ENCODE measurements at regions not wholly inside any gene's neighbourhood (a gene's known extent, or its start where the extent isn't known, plus 50 kb on each side); places are given as distances from the start of the nearest gene placed in this dataset.
A peak's percentile ranks its signal among the peaks of the same experiment; 100 is the strongest.
"Not testable (repeated sequence)": the region's sequence is repeated elsewhere in the genome, so short reads cannot be mapped to it uniquely, and the experiment has no call there.

DNA sequence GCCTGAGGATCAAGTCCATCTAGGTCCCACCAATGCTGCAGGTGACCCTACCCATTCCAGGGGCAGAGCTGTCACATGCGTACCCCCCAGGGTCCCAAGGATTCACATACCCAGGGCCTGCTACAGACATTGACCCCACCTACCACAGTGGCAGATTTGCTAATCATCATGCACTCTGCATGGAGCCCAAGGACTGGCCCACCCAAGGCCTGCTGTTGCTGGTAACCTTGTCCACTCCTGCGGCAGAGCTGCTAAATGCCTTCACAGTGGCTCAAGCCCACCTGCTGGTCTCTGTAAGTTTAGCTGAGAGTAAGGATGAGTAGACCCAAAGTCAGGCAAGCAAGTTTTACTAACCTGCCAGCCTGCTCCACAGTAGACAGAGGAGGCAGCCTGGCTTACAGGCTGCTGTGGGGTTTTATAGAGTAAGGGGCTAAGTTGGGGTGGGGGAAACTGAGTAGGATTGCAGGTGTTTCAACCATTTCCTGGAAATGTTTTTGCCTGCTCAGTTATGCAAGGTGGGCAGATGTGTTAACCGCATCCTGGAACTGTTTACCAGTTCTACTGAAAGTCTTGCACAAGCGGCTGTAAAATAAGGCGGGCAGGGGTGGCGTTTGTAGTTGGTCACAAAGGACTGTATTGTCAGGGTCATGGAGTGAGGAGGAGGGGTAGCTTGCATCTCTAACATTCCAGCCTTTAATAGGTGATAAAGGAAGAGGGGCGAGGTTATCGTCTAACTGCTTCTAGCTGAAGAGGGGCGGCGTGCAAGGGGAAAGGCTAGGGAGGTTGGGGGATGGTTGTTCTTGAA, 2163.5 kb upstream of the WWC1 start:
- no peak for DNase-seq
- Histone ChIP-seq H3K4me3 (ENCODE audit: insufficient read depth, low read depth, low read length) (no peak overlapping the region), H3K27me3 (ENCODE audit: control insufficient read depth, insufficient read depth, low read length) (no peaks in the 10 kb centered on the region), H3K36me3 (replicated peaks; ENCODE audit: control insufficient read depth, insufficient read depth, low read length) (no peaks in the 10 kb centered on the region)

DNA sequence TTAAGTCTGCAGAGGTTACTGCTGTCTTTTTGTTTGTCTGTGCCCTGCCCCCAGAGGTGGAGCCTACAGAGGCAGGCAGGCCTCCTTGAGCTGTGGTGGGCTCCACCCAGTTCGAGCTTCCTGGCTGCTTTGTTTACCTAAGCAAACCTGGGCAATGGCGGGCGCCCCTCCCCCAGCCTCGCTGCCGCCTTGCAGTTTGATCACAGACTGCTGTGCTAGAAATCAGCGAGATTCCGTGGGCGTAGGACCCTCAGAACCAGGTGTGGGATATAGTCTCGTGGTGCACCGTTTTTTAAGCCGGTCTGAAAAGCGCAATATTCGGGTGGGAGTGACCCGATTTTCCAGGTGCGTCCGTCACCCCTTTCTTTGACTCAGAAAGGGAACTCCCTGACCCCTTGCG, 2146.3 kb upstream of the WWC1 start:
- DNase-seq; H3K36me3 ChIP-seq (replicated peaks; ENCODE audit: control insufficient read depth, insufficient read depth, low read length); H3K27me3 ChIP-seq (ENCODE audit: control insufficient read depth, insufficient read depth, low read length): not testable (repeated sequence)
- peak overlapping the region; percentile 8; the same call in 1 of the 2 replicates for H3K4me3 ChIP-seq (ENCODE audit: insufficient read depth, low read depth, low read length)

DNA sequence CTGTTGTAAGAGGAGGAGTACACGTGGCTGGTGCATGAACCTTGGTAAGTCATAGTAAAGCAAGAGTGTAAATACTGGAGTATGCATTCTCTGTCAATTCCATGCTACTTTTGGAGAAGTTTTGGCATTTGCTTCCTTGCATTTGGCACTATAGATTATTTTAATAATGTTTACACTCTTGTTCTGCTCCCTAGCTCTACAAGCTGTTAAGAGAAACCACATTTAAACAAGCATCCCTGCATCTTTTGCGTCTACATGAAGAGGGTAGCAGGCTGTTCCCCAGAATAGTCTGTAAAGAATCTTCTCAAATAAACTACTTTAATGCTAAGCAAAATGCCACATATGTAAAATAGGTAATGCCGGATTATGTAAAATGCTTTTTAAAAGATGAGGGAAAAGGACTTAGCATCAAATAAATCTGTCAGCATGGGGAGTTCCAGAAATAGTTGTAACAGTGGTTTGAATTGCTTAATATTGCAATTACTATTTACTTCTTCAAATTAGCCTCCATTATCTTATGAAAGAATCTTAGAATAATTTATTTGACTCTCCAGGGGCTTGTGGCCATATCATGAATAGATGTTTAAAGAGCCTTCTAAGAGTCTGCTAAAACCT, 2127.3 kb upstream of the WWC1 start:
- no peaks in the 10 kb centered on the region for H3K27me3 ChIP-seq (ENCODE audit: control insufficient read depth, insufficient read depth, low read length)
- H3K4me3 ChIP-seq (ENCODE audit: insufficient read depth, low read depth, low read length): no peak overlapping the region
- H3K36me3 ChIP-seq (replicated peaks; ENCODE audit: control insufficient read depth, insufficient read depth, low read length): no peaks in the 10 kb centered on the region
- no peak for DNase-seq

DNA sequence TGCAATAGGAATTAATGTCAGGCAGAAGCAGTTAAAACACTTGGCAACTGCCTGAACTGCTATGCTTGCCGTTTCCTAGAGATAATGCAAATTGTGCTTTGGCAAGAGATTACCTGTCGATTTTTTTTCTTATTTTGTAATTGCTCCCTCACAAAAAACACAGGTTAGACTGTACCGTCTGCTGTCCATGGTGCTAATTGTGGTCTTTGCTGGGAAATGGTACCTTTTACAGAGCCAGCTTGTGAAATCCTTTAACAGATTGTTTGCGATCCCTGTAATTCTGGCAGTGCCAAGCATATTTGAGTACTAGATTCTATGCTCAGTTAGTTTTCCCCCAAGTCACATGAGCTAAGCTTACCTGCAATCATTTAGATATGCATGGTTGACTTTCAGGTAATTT, 2125.8 kb upstream of the WWC1 start:
- Histone ChIP-seq H3K36me3 (replicated peaks; ENCODE audit: control insufficient read depth, insufficient read depth, low read length) (no peaks in the 10 kb centered on the region), H3K4me3 (ENCODE audit: insufficient read depth, low read depth, low read length) (no peak overlapping the region), H3K27me3 (ENCODE audit: control insufficient read depth, insufficient read depth, low read length) (no peaks in the 10 kb centered on the region)
- peak; percentile 10 for DNase-seq

DNA sequence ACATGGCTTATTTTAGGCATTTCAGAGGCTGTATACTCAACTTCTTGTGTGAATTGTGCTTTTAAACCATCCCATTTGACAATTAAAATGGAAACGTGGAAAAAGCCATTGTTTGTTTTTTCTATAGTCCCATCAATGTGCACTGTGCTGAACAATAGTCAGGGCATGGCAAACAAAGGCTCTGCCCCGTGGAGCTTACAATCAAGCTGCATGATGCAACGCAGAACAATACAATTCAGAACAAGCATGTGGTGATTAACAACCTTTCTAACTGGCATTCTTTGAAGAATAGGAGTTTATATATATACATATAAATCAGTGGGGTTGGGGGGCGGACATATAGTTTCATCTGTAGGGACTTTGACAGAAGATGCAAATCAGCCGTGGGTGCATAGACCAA, 2125.4 kb upstream of the WWC1 start:
- Histone ChIP-seq H3K36me3 (replicated peaks; ENCODE audit: control insufficient read depth, insufficient read depth, low read length) (no peaks in the 10 kb centered on the region), H3K4me3 (ENCODE audit: insufficient read depth, low read depth, low read length) (no peak overlapping the region), H3K27me3 (ENCODE audit: control insufficient read depth, insufficient read depth, low read length) (no peaks in the 10 kb centered on the region)
- DNase-seq: peak; percentile 4

DNA sequence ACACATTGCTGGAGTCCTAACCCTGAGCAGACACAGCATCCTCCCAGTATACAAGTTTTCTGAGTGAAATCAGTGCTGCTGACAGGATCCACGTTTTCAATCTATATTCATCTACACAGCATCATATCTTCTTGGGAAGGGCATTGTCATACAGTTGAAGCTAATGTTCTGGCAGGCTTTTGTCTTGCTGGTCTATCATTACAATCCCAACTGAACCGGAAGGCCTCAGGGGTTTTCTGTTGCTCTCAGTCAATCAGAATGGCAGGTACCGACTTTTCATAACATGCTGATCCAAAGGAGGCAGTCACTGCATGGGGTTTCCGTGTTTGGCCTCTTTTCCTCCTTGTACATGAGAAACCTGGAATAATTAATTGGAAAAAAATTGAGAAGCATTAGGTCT, 2118.8 kb upstream of the WWC1 start:
- H3K4me3 ChIP-seq (ENCODE audit: insufficient read depth, low read depth, low read length): no peak overlapping the region
- no peak for DNase-seq
- no peaks in the 10 kb centered on the region for H3K36me3 ChIP-seq (replicated peaks; ENCODE audit: control insufficient read depth, insufficient read depth, low read length)
- H3K27me3 ChIP-seq (ENCODE audit: control insufficient read depth, insufficient read depth, low read length): no peaks in the 10 kb centered on the region

DNA sequence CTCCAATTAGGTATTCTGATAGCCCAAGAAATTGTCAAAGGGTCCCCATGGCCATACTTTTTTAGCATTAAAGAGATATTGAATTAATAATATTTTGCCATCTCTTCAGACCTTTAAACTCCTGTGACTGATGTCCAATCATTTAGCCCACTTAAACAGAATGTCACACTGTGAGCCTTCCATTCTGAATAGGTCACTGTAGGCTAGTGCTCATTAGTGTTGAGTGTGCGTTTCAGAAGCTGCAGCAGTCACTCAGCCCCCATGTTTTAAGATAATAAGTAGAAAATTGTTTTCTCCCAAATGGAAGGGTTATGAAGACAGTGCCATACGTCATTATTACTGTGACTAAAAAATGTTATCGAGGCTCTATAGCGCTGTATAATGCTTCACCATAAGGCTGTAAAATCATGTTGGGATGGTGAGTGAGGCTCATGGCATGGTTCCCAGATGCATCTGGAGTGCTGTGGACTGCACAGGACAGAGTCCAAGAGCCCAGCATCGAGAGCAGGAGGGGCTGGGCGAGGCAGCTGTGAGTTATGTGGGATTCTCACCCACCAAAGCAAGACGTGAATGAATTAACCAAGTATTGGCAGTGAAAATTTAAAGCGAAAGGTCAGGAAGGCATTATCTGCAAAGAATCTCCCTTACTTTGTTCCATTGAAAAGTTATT, 2112.9 kb upstream of the WWC1 start:
- no peak overlapping the region for H3K4me3 ChIP-seq (ENCODE audit: insufficient read depth, low read depth, low read length)
- no peak for DNase-seq
- no peaks in the 10 kb centered on the region for H3K27me3 ChIP-seq (ENCODE audit: control insufficient read depth, insufficient read depth, low read length)
- H3K36me3 ChIP-seq (replicated peaks; ENCODE audit: control insufficient read depth, insufficient read depth, low read length): no peaks in the 10 kb centered on the region

DNA sequence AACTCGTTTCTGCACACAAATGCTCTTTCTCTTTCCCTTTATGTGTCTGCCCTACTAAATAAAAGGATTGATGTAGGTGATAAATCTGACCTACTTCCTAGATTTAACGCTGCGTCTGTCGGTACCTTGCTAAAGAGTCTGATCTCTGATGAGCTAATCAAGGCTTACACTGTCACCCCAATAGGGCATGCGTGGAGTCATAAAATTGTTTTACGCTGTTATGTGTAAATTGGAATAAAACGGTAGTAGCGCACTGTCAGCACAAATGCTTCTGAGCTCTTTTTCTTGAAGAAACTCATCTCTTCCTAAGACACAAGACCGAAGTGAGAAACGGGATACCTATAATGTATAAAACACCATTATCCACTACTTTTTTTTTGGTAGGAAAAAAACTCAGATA, 2106.3 kb upstream of the WWC1 start:
- H3K4me3 ChIP-seq (ENCODE audit: insufficient read depth, low read depth, low read length): no peak overlapping the region
- H3K27me3 ChIP-seq (ENCODE audit: control insufficient read depth, insufficient read depth, low read length): no peaks in the 10 kb centered on the region
- H3K36me3 ChIP-seq (replicated peaks; ENCODE audit: control insufficient read depth, insufficient read depth, low read length): no peaks in the 10 kb centered on the region
- no peak for DNase-seq

DNA sequence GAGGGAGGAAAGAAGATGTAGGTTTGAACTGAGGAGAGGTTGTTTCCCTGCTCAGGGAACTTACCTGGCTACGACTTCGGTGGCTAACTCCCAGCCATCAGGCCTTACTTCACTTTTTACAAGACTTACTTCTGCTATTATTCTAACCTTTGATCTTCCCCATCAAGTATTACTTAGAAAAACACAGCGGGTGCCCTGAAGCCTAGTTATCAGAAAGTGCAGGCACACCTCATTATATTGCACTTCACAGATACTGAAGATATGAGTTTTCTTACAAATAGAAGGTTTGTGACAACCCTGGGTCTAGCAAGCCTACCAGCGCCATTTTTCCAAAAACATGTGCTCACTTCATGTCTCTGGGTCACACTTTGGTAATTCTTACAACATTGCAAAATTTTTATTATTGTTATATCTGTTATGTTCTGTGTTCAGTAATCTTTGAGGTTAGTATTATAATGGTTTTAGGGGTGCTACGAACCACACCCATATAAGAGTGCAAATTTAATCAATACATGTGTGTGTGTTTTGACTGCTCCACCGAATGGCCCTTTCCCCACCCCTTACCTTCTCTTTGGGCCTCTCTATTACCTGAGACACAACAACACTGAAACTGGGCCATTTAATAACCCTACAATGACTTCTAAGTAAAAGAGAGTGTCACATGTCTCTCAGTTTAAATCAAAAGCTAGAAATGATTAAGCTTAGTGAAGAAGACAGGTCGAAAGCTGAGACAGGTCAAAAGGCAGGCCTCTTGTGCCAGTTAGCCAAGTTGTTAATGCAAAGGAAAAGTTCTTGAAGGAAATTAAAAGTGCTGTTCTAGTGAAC, 2102.7 kb upstream of the WWC1 start:
- Histone ChIP-seq H3K4me3 (ENCODE audit: insufficient read depth, low read depth, low read length) (no peak overlapping the region), H3K27me3 (ENCODE audit: control insufficient read depth, insufficient read depth, low read length) (no peaks in the 10 kb centered on the region), H3K36me3 (replicated peaks; ENCODE audit: control insufficient read depth, insufficient read depth, low read length) (no peaks in the 10 kb centered on the region)
- no peak for DNase-seq

DNA sequence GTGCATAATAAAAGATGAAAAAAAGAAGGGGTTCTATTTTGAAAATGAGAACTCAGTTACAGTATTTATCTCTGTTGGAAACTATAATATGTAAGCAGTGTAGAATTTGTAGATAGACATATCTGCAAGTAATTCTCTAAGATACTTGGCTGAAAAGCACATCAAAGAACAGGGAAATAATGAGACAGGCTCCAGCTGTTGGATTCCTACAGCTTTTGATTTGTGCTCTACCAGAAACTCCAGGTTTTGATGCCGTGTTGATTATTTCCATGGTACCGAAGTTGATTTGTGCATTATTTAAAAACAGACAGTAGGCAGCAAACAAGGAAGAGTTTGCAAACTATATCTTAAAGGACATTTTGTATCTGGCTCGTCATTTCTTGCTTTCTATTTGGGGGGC, 2098.7 kb upstream of the WWC1 start:
- no peak overlapping the region for H3K4me3 ChIP-seq (ENCODE audit: insufficient read depth, low read depth, low read length)
- DNase-seq: no peak
- H3K27me3 ChIP-seq (ENCODE audit: control insufficient read depth, insufficient read depth, low read length): no peaks in the 10 kb centered on the region
- no peaks in the 10 kb centered on the region for H3K36me3 ChIP-seq (replicated peaks; ENCODE audit: control insufficient read depth, insufficient read depth, low read length)

DNA sequence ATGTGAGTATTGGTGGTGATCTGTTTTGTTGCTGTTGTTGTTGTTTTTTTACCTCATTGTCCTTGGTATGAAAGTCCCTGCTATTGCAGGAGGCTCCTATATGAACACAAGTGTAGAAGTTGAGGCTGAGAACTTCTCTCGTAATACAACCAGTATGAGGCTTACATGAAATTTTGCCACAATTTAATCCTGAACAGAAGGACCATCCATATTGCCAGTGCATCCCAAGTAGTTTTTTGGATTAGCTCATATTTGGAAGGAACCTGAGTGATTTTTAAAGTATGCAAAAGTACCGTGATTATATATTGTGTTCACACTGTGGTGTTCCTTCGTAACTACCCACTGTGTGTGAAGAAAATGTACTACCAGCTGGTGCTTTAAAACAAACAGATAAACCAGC, 2095.5 kb upstream of the WWC1 start:
- Histone ChIP-seq H3K27me3 (ENCODE audit: control insufficient read depth, insufficient read depth, low read length) (no peaks in the 10 kb centered on the region), H3K4me3 (ENCODE audit: insufficient read depth, low read depth, low read length) (no peak overlapping the region), H3K36me3 (replicated peaks; ENCODE audit: control insufficient read depth, insufficient read depth, low read length) (no peaks in the 10 kb centered on the region)
- no peak for DNase-seq

DNA sequence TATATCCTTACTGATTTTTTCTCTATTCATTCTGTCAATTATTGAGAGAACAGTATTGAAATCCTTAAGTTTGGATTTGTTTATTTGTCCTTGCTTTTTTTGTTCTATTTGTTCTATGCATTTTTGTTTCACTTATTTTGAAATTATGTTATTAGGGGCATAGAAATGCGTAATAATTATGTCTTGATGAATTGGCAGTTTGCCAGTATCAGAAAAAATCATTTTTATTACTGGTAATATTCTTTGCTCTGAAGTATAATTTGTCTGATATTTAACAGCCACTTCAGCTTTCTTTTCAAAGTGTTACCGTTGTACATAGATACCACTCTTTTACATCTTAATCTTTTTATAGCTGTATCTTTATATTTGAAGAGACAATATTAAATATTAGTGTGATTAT, 2090.9 kb upstream of the WWC1 start:
- H3K36me3 ChIP-seq (replicated peaks; ENCODE audit: control insufficient read depth, insufficient read depth, low read length): no peaks in the 10 kb centered on the region
- DNase-seq: no peak
- H3K4me3 ChIP-seq (ENCODE audit: insufficient read depth, low read depth, low read length): no peak overlapping the region
- no peaks in the 10 kb centered on the region for H3K27me3 ChIP-seq (ENCODE audit: control insufficient read depth, insufficient read depth, low read length)

DNA sequence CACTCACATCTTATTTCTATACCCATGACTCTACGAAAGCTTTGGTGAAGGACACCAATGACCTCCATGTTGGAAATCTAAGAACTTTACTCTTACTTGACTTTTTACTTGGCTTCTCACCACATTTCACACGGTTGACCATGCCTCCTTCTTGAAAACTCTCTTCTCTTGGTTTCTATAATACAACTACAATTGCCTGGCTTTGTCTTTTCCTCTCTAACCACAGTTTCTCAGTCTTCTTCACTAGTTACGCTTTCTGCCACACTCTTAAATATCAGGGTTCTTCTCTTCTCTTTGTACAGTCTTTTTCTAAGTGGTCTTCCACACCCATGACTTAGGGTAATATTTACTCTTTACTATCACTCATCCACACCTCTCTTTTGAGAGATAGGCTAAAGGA, 2079.8 kb upstream of the WWC1 start:
- H3K36me3 ChIP-seq (replicated peaks; ENCODE audit: control insufficient read depth, insufficient read depth, low read length): no peaks in the 10 kb centered on the region

DNA sequence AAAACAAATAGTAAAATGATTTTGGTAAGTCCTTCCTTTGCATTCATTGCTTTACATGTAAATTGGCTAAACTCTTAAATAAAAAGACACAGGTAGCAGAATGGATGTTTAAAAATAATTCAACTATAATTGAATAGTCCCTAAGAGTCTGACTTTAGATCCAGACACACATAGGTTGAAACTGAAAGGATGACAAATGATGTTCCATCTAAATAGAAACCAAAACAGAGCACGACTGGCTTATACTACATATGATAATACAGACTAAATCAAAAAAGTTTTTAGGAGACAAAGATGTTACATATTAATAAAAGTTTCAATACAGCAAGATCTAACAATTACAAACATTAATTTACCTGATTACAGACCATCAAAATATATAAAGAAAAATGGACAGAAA, 2055.1 kb upstream of the WWC1 start:
- no peak overlapping the region for H3K4me3 ChIP-seq (ENCODE audit: insufficient read depth, low read depth, low read length)
- no peak for DNase-seq

More for the DNA sequence above, 2079.8 kb upstream of the WWC1 start:
- Histone ChIP-seq H3K27me3 (ENCODE audit: control insufficient read depth, insufficient read depth, low read length) (no peaks in the 10 kb centered on the region), H3K4me3 (ENCODE audit: insufficient read depth, low read depth, low read length) (no peak overlapping the region)
- no peak for DNase-seq

More for the DNA sequence above, 2055.1 kb upstream of the WWC1 start:
- H3K27me3 ChIP-seq (ENCODE audit: control insufficient read depth, insufficient read depth, low read length): no peaks in the 10 kb centered on the region
- no peaks in the 10 kb centered on the region for H3K36me3 ChIP-seq (replicated peaks; ENCODE audit: control insufficient read depth, insufficient read depth, low read length)
